GM10266 (cell line): ENCODE measurements at regions not wholly inside any gene's neighbourhood (a gene's known extent, or its start where the extent isn't known, plus 50 kb on each side); places are given as distances from the start of the nearest gene placed in this dataset.

ENCODE experiments used
- DNase-seq: peaks from one replicate; pipeline ENCODE4 v3.0.0; 2012; ENCODE audit errors: extremely low spot score
- TF ChIP-seq, protein P1 (sequence below): IDR thresholded peaks from 2 replicates; pipeline ENCODE4 v1.5.1; 2012; ENCODE audit warnings: mild to moderate bottlenecking, low read depth; ENCODE audit not compliant: control insufficient read depth, insufficient read depth; ENCODE audit errors: missing control alignments

DNA sequence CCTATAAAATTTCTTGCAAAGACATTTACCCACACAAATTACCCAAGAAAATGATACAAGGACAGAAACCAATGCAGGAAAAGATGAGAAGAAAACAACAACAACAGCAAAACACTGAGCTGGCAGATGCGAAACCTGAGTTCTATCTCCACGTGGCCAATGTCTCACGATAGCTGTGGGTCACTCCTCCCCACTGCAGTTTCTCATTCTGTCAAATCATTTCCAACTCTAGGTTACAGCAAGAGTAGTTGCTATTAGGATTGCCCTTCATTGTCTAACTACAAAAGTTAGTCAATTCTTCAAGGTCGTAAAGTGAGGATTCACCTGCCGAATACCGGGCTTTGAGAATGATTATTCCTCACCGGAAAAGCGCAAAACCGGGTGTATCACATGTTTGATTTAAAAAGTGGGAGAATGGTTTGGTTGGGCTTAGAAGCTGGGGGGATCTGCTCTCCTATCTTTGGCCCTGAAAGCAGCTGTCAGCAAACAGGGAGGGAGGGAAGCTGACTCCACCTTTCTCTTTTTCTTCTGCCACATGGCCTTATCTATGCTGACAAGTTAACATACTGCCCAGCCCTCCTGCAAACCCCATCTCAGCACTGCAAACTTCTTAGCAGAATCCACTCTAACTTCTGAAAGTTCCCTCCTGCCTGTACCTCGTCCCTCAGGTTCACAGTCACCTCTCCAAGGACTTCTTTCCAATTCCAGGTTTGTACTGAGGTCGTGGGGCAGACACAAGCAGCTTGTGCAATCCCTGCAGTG is 473.0 kb downstream of the SOX11 start:
- DNase-seq = no peak
- TF ChIP-seq, protein P1, sequence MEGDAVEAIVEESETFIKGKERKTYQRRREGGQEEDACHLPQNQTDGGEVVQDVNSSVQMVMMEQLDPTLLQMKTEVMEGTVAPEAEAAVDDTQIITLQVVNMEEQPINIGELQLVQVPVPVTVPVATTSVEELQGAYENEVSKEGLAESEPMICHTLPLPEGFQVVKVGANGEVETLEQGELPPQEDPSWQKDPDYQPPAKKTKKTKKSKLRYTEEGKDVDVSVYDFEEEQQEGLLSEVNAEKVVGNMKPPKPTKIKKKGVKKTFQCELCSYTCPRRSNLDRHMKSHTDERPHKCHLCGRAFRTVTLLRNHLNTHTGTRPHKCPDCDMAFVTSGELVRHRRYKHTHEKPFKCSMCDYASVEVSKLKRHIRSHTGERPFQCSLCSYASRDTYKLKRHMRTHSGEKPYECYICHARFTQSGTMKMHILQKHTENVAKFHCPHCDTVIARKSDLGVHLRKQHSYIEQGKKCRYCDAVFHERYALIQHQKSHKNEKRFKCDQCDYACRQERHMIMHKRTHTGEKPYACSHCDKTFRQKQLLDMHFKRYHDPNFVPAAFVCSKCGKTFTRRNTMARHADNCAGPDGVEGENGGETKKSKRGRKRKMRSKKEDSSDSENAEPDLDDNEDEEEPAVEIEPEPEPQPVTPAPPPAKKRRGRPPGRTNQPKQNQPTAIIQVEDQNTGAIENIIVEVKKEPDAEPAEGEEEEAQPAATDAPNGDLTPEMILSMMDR = no peak

DNA sequence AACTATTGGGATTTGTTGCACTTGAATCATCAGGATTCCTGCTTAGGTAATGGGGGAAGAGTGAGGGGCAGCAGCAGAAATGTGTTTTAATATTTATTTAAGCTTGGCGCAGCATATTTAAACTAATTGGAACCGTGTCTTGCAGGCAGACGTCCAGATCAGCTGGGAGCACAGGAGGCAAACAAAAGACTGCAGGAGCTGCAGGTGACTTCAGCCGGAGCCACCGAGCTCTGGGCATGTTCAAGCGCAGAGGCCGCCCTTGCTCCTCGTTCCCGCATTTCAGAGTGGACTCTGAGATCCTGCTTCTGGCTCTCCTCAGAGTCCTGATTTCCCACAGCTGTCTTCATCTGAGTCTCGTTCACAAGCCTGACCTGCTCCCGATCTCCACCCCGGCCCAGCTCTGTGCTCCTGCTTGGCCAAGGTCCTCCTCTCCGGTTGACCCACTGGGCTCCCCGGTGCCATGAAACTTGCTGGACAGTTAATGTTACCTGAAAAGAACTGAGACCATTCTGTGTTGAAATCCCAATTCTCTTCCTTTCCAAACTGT is 475.5 kb downstream of the SOX11 start:
- TF ChIP-seq, protein P1 = no peak
- no peak for DNase-seq

DNA sequence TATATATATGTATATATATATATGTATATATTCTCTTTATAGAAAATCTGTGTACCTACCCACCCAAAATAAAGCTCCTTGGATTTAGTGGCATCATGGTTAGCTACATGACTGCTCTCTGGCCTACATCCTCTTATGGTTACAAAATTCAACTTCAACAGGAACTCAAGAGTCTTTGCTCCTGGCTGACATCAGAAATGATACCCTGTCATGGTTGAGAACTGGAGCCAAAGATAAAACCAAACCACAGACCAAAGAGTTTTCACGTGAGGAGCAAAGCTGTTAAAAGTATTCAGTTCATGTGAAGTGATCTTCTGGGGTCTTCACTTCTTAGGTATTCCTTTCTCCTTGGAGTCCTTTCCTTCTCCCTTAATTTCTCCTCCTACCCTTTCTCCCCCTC is 476.3 kb downstream of the SOX11 start:
- TF ChIP-seq, protein P1 = no peak
- no peak for DNase-seq

DNA sequence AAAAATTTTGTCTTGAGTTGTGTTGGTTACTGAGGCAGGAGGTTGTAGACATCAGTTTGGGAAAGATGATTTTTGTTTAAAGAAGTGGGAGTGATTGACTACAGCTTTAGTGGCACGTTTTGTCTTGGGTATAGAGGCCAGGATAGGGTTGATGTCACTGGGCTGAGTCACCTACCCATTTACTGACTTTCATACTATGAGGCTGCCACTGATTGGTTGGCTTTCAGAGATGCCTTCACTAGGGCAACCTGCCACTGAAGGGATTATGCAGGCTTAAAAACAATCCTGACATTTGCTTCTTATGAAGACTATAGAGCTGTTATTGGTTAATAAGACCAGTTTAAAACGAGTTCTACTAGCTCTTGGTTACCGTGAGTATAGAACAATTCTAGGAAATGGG is 479.1 kb downstream of the SOX11 start:
- DNase-seq = no peak

DNA sequence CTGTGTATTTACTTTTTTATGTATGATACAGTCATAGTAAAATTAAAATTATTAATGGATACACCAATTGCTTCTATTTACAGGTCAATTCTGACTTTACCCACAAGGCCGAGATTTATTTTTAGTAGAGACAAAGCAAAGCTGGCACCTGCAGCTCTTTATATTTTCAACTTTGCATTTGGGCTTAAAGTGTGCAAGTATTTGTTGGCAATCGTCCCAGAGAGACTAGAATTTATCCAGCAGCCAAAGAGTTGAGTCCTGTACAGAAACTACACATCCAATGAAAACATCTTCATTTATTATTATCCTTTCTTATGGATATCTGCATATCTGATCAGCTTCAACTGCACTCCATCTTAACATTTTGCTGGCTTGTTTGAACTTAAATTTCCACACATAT is 485.6 kb downstream of the SOX11 start:
- no peak for DNase-seq

More for the DNA sequence above, 479.1 kb downstream of the SOX11 start:
- TF ChIP-seq, protein P1 = no peak

DNA sequence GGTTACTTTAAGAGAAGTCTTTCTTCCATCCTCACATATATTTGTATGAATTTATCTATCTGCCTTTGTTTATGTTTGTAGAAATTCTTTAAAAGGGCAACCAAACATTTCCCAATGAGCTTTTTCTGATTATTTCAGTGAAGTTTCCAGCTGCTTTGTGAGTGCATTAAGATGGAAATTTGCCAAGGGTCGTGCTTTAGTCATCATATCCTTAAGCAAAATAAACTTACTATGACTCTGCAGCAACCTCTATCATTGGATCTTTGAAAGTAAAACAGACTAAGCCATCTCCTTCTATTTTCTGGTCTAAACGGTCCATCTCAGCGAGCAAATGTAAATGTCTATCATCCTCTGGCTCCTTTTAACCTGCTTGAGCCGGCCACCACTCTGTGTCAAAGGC is 489.3 kb downstream of the SOX11 start:
- DNase-seq = no peak

More for the DNA sequence above, 485.6 kb downstream of the SOX11 start:
- TF ChIP-seq, protein P1 = no peak

More for the DNA sequence above, 489.3 kb downstream of the SOX11 start:
- TF ChIP-seq, protein P1 = no peak
